GM12878 (cell line): ENCODE measurements at regions not wholly inside any gene's neighbourhood (a gene's known extent, or its start where the extent isn't known, plus 50 kb on each side); places are given as distances from the start of the nearest gene placed in this dataset.

Source experiments
- ATAC-seq: fragments of 200-7000 bp; cut with Tn5 transposase; 3 replicates; pipeline ENCODE4 v1.9.1; 2020; ENCODE audit warnings: mild to moderate bottlenecking, moderate library complexity
- BruUV-seq: library from RNA; stranded (reverse); fragments of 400-500 nt; replicated peaks from 2 replicates; lab custom pipeline; 2021; lab: Mats Ljungman, UMichigan
- CTCF ChIA-PET: fragments of 300-600 bp; sonication (Branson Sonifier 250); formaldehyde crosslinking; extraction: SDS; loops from one replicate; lab custom pipeline; 2021; ENCODE audit warnings: inconsistent platforms; lab: Yijun Ruan, JAX
- POLR2A ChIA-PET: fragments of 350-600 bp; formaldehyde crosslinking; extraction: SDS; loops from one replicate; lab custom pipeline; 2021; ENCODE audit warnings: inconsistent platforms; lab: Charles Lee
- RAD21 ChIA-PET: fragments of 300-600 bp; sonication (Branson Sonifier 250); formaldehyde crosslinking; loops from one replicate; lab custom pipeline; 2023; ENCODE audit warnings: antibody characterized with exemption; ENCODE audit not compliant: unreplicated experiment; lab: Charles Lee
- SMC1A ChIA-PET: fragments of 300-600 bp; sonication (Branson Sonifier 250); formaldehyde crosslinking; loops from one replicate; lab custom pipeline; 2023; ENCODE audit not compliant: unreplicated experiment, uncharacterized antibody; lab: Charles Lee
- DNase-seq: peaks from one replicate; pipeline ENCODE4 v3.0.0-alpha.2; 2011; ENCODE audit warnings: low read depth, low spot score
- FAIRE-seq: peaks from 3 replicates; lab custom pipeline; 2011; peaks lifted over from hg19 to GRCh38; lab: Jason Lieb, UNC
- H2AFZ ChIP-seq: 2 replicates; pipeline ENCODE4 v1.6.0; 2011; ENCODE audit warnings: low read depth, low read length, control low read depth; ENCODE audit not compliant: control insufficient read depth
- H3K27ac ChIP-seq: 2 replicates; pipeline ENCODE4 v1.5.1; 2011; ENCODE audit warnings: control low read depth; ENCODE audit not compliant: control insufficient read depth, insufficient read depth
- H3K27me3 ChIP-seq, 2 experiments: replicated peaks in 1 of 2; 2 replicates each; pipeline versions ENCODE4 v1.6.0 to v1.6.1; 2011; ENCODE audit warnings: low read length in 1 of 2; ENCODE audit not compliant: control insufficient read depth in 2 of 2, insufficient read depth in 2 of 2
- H3K36me3 ChIP-seq, 2 experiments: 2 replicates each; pipeline ENCODE4 v1.5.1; 2011; ENCODE audit warnings: low read length in 1 of 2; ENCODE audit not compliant: control insufficient read depth in 2 of 2, insufficient read depth in 2 of 2
- H3K4me1 ChIP-seq: 2 replicates; pipeline ENCODE4 v1.6.1; 2011; ENCODE audit warnings: mild to moderate bottlenecking, low read length, moderate library complexity, mixed read lengths; ENCODE audit not compliant: control insufficient read depth, insufficient read depth
- H3K4me2 ChIP-seq: 2 replicates; pipeline ENCODE4 v1.6.0; 2011; ENCODE audit warnings: control low read depth; ENCODE audit not compliant: control insufficient read depth, insufficient read depth
- H3K4me3 ChIP-seq: fragments of 200-600 bp; sonication (generic); 2 replicates; pipeline ENCODE4 v1.5.1; 2016
- H3K79me2 ChIP-seq: 2 replicates; pipeline ENCODE4 v1.6.0; 2011; ENCODE audit warnings: low read length; ENCODE audit not compliant: control insufficient read depth, insufficient read depth
- H3K9ac ChIP-seq: 2 replicates; pipeline ENCODE4 v1.8.0; 2011; ENCODE audit warnings: low read length, control low read depth, mixed read lengths; ENCODE audit not compliant: control insufficient read depth, insufficient read depth
- H3K9me3 ChIP-seq: replicated peaks from 3 replicates; pipeline ENCODE4 v1.5.1; 2011; ENCODE audit warnings: mild to moderate bottlenecking, low read length; ENCODE audit not compliant: control insufficient read depth, insufficient read depth
- H4K20me1 ChIP-seq: 2 replicates; pipeline ENCODE4 v1.6.0; 2011; ENCODE audit not compliant: control insufficient read depth, insufficient read depth
- IRF3 ChIP-seq: fragments of 450-650 bp; IDR thresholded peaks from 2 replicates; pipeline ENCODE4 v1.6.1; 2014; ENCODE audit warnings: mild to moderate bottlenecking
- IRF5 ChIP-seq: fragments of 450-650 bp; IDR thresholded peaks from 2 replicates; pipeline ENCODE4 v1.6.1; 2017; ENCODE audit warnings: borderline replicate concordance
- SMC3 ChIP-seq: IDR thresholded peaks from 2 replicates; pipeline ENCODE4 v1.6.1; 2011; ENCODE audit warnings: low read length, improper control_type of control experiment, borderline replicate concordance
- SUPT20H ChIP-seq: IDR thresholded peaks from 2 replicates; pipeline ENCODE4 v1.6.1; 2011; ENCODE audit warnings: low read depth, mild to moderate bottlenecking, low read length, moderate library complexity, borderline replicate concordance; ENCODE audit not compliant: control insufficient read depth
- USF1 ChIP-seq: IDR thresholded peaks from 2 replicates; pipeline ENCODE4 v1.6.1; 2011; ENCODE audit warnings: borderline replicate concordance, low read depth, mild to moderate bottlenecking, moderate library complexity, mixed read lengths, low read length; ENCODE audit not compliant: insufficient read depth; ENCODE audit errors: extremely low read length
- WGBS: methylation state at CpG from one replicate; pipeline ENCODE4 v1.1.6; 2016; ENCODE audit warnings: low lambda C conversion rate; ENCODE audit not compliant: insufficient replicate concordance, insufficient coverage; ENCODE audit errors: missing lambda C conversion rate; 5-methylcytosine and 5-hydroxymethylcytosine counted together
- in situ Hi-C: fragments of 300-500 bp; cut with MboI; formaldehyde crosslinking; loops from 9 replicates; pipeline ENCODE4 v1.14.3; 2018; ENCODE audit warnings: mixed read lengths
- intact Hi-C: fragments of 100-400 bp; cut with micrococcal nuclease; formaldehyde crosslinking; loops from one replicate; pipeline ENCODE4 v1.14.2; 2022; ENCODE audit not compliant: unreplicated experiment

GRCh38 chr10:130547368-130547767 is 411.2 kb downstream of the GLRX3 start (continued):
- TF ChIP-seq IRF3: no peak
- TF ChIP-seq IRF5: no peak
- TF ChIP-seq SUPT20H: no peak
- TF ChIP-seq SMC3: no peak

GRCh38 chr10:130550952-130551674 is 414.9 kb downstream of the GLRX3 start:
- TF ChIP-seq USF1: no peak
- no peaks in the 10 kb centered on the region for H4K20me1 ChIP-seq
- H3K4me1 ChIP-seq: no peaks in the 10 kb centered on the region
- no peak overlapping the region for H3K27ac ChIP-seq
- H3K36me3 ChIP-seq: no peaks in the 10 kb centered on the region
- H3K9me3 ChIP-seq: no peaks in the 10 kb centered on the region; the same call in 2 of the 3 replicates
- ChIA-PET POLR2A (no interaction called here), RAD21 (no interaction called here), CTCF (no interaction called here), SMC1A (no interaction called here)
- 55% methylated on average over 20 of the region's 21 CpGs for WGBS
- H3K79me2 ChIP-seq: no peaks in the 10 kb centered on the region
- in situ Hi-C loops: no loop called here
- H3K4me3 ChIP-seq: no peak overlapping the region
- no peak overlapping the region for H3K4me2 ChIP-seq
- BruUV-seq: no TSS peak
- H2AFZ ChIP-seq: no peak overlapping the region
- ATAC-seq (no peak), FAIRE-seq (no peak), DNase-seq (no peak)
- no peak overlapping the region for H3K9ac ChIP-seq
- no peaks in the 10 kb centered on the region for H3K27me3 ChIP-seq
- intact Hi-C loops: no loop called here
